Inflammatory macrophage treated with lipopolysaccharide for 1 hour (primary cell): ENCODE measurements at regions not wholly inside any gene's neighbourhood (a gene's known extent, or its start where the extent isn't known, plus 50 kb on each side); places are given as distances from the start of the nearest gene placed in this dataset.
"Not testable (repeated sequence)": the region's sequence is repeated elsewhere in the genome, so short reads cannot be mapped to it uniquely, and the experiment has no call there.

ENCODE experiments used
- DNase-seq, 2 donors: peaks; one replicate each; pipeline ENCODE4 v3.0.0-alpha.2; 2020 to 2022

- DNase-seq = peak in 1 of 2 donors; percentile 33
These were observed 100.5 kb downstream of the SYF2 start for GRCh38 chr1:25131794-25132193.

GRCh38 chr1:25130895-25131294 is 101.4 kb downstream of the SYF2 start:
- DNase-seq = no peak

- DNase-seq = no peak
These were observed 102.9 kb downstream of the SYF2 start for GRCh38 chr1:25129380-25129779.

- DNase-seq = peak; percentile 62 to 82
These were observed 104.1 kb downstream of the SYF2 start for GRCh38 chr1:25128121-25128621.

- DNase-seq = no peak
These were observed 105.7 kb downstream of the SYF2 start for GRCh38 chr1:25126562-25126961.

GRCh38 chr1:25123551-25123950 is 108.8 kb downstream of the SYF2 start:
- peak in 1 of 2 donors; percentile 44 for DNase-seq

GRCh38 chr1:25122747-25123146 is 109.6 kb downstream of the SYF2 start:
- no peak for DNase-seq

- peak; percentile 31 to 61 for DNase-seq
These were observed 112.0 kb downstream of the SYF2 start for GRCh38 chr1:25120281-25120680.

GRCh38 chr1:25118546-25118945 is 113.8 kb downstream of the SYF2 start:
- DNase-seq = peak; percentile 78 to 97

- DNase-seq = no peak
These were observed 115.0 kb downstream of the SYF2 start for GRCh38 chr1:25117233-25117823.

GRCh38 chr1:25116832-25117231 is 115.5 kb downstream of the SYF2 start:
- no peak for DNase-seq

GRCh38 chr1:25116117-25116516 is 116.2 kb downstream of the SYF2 start:
- DNase-seq = not testable (repeated sequence)

- DNase-seq = no peak
These were observed 118.6 kb downstream of the SYF2 start for GRCh38 chr1:25113731-25114130.

- DNase-seq = peak; percentile 46 to 57
These were observed 119.2 kb downstream of the SYF2 start for GRCh38 chr1:25113086-25113485.

- no peak for DNase-seq
These were observed 119.9 kb downstream of the SYF2 start for GRCh38 chr1:25112400-25112799.

- DNase-seq = no peak
These were observed 120.6 kb downstream of the SYF2 start for GRCh38 chr1:25111706-25112105.

- DNase-seq = peak; percentile 25 to 49
These were observed 121.8 kb downstream of the SYF2 start for GRCh38 chr1:25110485-25110884.

- peak; percentile 52 to 61 for DNase-seq
These were observed 122.3 kb downstream of the SYF2 start for GRCh38 chr1:25110036-25110435.

- DNase-seq = peak in 1 of 2 donors; percentile 28
These were observed 122.8 kb downstream of the SYF2 start for GRCh38 chr1:25109531-25109951.

- DNase-seq = no peak
These were observed 124.7 kb downstream of the SYF2 start for GRCh38 chr1:25107643-25108010.

- no peak for DNase-seq
These were observed 125.2 kb downstream of the SYF2 start for GRCh38 chr1:25106976-25107642.

- no peak for DNase-seq
These were observed 126.0 kb downstream of the SYF2 start for GRCh38 chr1:25106352-25106751.

GRCh38 chr1:25105836-25106235 is 126.5 kb downstream of the SYF2 start:
- DNase-seq = no peak

GRCh38 chr1:25104932-25105561 is 127.3 kb downstream of the SYF2 start:
- no peak for DNase-seq
